ENCODE measurements at regions not wholly inside any gene's neighbourhood (a gene's known extent, or its start where the extent isn't known, plus 50 kb on each side); places are given as distances from the start of the nearest gene placed in this dataset.
"Not testable (repeated sequence)": the region's sequence is repeated elsewhere in the genome, so short reads cannot be mapped to it uniquely, and the experiment has no call there.

DNA sequence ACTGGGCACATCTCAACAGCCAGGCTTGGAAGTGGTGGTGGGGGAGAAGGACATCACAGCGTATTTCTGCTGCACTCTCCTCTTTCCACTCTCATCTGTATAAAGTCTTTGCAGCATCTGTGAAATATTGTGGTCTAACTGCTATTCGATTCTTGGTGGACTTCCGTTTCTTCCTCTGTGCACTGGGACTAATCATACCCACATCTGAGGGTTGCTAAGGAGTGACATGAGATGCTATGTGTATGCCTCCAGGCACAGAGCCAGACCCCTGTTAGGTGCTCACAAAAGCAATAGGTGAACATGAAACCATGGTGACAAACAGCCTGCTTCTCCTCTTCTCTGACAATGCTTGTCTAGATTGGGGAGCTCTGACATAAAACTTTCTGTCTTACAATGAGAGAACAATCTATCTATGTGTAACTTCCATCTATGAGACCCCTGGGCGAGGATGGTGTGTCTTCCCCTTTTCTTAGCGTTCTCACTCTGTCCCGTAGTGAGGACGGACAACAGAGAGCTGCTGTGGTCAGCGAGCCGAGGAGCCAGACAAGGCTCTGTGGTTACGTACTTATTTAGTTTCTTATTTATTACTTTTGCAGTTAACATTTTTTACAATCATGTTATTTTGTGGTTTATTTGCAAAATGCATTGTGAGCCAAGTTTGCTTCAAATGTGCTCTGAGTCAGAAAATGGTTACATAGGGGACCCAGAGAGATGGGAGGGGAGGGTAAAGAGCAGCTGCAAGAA is 196.7 kb upstream of the TPRG1 start:
- no peak for DNase-seq (ENCODE audit: low read depth, low spot score)

DNA sequence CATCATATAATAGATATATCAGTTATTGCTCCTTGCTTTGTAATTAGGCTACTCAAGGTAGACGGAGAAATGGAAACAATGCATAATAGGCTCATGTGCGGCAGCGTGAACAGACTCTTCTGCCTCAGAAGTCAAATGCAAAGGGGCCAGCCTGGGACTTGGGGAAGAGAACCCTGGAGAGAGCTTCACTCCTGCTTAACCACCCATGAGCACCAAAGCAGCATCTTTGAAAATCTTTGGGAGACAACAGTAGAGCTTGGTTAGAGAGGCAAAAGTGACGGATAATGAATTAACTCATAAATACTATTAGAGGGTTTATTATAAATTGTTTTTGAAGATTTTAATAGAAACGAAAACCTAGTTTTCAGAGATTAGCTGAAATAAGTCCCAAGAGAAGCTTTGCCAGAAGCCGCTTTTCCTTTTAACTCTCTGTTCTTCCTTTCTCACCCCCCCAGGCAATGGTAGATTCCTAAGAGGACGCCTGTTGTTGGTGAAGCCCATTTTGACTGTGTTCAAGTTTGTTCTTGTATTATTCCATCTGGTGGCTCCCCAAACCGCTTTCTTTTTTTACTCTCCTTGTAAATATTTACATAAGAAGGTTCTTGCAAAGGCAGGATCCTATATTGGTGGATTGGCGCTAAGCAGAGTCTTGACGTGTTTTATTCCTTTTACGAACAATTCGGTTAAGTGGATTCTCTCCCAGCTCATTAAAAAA is 196.0 kb upstream of the TPRG1 start:
- DNase-seq (ENCODE audit: low read depth, low spot score), result no peak

DNA sequence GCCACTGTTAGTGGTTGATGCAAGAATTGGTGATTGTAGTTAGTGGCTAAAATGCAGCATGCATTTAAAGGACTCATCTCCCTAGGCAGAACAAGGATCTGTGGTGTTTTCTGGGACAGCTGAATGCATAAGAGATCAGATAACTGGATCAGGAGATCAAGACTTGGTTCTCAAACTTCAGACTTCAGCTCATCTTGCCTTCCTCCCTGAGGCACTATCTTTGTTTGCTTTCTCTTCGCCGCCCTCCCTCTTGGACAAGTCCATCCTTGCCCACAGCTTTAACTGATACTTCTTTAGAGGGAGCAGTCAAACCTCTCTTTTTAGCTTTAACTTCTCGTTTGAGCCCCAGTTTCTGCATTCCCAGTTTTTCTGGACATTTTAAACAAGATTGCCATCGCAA is 195.4 kb upstream of the TPRG1 start:
- DNase-seq (ENCODE audit: low read depth, low spot score), result no peak

DNA sequence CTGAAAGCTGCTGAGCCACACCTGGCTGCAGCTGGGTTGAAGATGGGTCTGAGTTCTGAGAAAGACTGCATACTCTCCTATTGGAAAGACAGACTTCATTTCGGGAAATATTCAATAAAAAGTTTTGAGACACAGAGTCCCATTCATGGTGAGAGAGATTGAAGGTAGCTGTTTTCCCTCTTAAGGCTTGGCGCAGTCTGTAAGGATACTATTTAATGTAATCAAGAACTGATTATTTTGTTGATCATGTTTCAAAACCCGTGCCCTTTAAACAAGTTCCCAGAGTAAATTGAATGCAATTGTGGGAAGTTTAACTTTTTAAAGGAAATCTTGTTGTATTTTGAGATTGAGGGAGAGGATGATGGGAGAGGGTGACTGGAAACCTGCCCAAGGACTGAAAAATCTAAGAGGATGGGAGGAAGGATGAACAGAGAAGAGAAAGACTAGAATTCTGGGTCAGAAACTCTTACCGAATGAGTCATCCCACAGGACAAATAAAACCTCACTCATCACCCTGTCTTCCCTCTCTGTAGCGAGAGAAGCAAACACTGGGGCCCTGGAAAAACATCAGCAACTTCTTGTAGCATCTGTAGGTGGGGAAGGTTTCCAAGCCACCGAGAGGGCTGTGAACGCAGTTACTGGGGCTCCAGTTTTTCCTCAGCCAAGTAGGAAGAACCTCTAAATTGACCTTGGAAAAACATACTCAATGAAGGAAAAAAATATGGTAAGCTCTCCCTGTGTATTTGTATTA is 193.2 kb upstream of the TPRG1 start:
- DNase-seq (ENCODE audit: low read depth, low spot score), result no peak

DNA sequence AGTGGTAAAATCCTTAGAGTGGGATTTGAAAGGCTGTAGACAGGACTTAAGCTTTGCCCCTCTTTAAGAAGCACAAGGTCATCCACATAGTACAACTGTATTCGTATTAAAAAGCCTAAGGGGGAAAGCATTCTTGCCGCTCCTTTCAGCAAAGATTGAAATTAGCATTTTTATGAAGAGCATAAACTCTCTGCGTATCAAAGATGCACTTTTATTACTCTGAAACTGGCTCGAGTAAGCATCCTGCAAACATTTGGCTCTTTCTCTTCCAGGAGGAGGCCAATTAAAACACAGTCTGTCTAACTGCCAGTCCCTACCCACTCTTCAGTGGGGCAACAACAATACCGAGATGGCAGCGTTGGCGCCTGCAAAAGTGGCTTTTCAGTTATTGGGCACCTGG is 192.5 kb upstream of the TPRG1 start:
- no peak for DNase-seq (ENCODE audit: low read depth, low spot score)

DNA sequence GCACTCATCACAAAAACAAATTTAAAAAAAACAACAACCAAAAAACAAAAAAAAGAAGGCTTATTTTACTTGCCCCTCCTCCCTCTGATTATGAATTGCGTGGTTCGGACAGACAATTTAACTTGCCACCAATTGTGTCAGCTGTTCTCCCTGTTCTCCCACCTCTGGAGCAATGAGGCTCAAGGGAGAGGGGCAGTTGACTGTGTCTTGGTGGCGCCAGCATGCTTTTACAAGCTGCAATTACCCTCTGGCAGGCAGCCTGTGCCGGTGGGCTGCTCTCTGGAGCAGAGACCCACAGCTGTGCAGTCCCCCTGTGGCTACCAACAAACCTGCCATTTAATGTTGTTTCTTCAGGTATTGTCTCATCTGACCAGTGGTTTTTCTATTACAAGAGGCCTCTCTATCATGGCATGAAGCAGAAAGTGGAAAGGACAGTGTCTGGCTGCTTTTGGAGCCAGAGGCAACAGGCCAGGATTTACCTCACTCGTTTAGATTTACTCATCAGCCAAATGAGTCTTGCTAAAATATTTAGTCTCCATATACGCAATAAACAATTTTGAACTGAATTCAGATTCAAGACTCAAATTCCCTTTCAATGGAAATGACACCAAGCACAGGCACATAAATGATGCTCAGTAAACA is 192.0 kb upstream of the TPRG1 start:
- no peak for DNase-seq (ENCODE audit: low read depth, low spot score)

DNA sequence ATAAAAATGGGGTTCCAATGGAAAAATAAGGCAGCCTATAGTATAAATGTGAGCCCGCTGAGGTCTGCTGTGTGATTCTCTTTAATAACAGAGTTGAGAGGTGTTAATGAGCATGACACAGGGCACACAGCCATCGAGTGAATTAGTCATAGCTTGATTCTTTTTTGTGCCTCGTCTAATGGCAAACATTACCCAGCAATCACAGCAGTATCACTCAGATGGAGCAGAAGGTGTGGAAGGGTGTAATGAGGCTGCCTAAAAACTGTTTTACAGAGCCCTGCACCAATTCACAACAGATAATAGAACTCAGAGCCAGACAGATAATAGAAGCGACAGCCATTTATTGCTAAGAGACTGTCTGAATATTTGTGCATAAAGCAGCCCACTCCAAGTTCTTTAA is 178.6 kb upstream of the TPRG1 start:
- no peak for DNase-seq (ENCODE audit: low read depth, low spot score)

DNA sequence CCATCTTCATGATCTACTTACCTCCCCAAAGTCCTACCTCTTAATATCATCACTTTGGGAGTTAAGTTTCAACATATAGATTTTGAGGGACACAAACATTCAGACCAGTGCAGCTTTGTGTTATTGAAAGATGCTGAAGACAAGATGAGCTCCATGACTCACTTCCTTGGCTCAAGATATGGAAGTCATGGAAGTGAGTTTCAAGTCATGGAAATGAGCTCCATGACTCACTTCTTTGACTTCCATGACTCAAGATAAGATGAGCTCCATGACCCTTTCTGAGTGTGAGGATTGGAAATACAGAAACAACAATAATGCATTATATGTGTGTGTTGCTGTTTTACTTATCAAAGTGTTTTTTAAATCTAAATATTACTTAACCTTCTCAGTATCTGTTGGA is 170.2 kb upstream of the TPRG1 start:
- DNase-seq (ENCODE audit: low read depth, low spot score), result no peak

DNA sequence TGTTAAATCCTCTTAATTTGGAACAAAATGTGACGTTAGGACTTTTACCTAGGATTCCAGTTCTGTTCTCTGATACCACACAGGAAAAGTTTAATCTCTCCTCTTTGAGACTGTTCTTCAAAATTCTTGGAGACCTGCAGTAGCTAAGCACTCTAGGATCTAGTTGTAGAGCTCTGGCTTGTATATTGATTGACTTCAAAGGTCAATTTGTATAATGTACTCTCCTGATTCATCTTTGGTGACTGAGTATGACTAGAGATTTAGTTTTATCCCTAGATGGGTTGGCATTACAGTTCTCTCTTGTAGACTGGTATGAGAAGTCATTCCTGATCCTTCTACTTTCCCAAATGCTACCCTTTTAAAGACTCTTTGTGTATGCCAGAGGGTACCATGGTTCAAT is 168.4 kb upstream of the TPRG1 start:
- DNase-seq (ENCODE audit: low read depth, low spot score), result no peak

DNA sequence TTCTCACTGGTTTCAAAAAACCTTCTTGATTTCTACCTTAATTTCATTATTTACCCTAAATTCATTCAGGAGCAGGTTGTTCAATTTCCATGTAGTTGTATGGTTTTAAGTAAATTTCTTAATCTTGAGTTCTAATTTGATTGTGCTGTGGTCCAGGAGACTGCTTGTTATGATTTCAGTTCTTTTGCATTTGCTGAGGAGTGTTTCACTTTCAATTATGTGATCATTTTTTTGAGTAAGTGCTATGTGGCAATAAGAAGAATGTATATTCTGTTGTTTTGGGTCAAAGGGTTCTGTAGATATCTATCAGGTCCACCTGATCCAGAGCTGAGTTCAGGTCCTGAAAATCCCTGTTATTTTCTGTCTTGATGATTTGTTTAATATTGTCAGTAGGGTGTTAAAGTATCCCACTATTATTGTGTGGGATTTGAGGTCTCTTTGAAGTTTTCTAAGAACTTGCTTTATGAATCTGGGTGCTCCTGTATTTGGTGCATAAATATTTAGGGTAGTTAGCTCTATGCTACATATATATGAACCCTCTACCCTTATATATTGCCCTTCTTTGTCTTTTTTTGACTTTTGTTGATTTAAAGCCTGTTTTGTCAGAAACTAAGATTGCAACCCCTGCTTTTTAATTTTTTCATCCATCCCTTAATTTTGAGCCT is 158.4 kb upstream of the TPRG1 start:
- no peak for DNase-seq (ENCODE audit: low read depth, low spot score)

DNA sequence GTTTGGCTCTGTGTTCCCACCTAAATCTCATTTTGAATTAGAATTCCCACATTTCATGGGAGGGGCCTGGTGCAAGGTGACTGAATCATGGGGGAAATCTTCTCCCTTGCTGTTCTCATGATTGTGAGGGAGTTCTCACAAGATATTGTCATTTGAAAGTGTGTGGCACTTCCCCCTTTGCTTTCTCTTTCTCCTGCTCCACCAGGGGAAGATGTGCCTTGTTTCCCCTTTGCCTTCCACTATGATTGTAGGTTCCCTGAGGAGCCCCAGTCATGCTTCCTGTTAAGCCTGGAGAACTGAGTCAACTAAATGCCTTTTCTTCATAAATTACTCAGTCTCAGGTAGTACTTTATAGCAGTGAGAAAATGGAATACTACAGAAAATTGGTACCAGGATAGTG is 157.2 kb upstream of the TPRG1 start:
- DNase-seq (ENCODE audit: low read depth, low spot score), result no peak

DNA sequence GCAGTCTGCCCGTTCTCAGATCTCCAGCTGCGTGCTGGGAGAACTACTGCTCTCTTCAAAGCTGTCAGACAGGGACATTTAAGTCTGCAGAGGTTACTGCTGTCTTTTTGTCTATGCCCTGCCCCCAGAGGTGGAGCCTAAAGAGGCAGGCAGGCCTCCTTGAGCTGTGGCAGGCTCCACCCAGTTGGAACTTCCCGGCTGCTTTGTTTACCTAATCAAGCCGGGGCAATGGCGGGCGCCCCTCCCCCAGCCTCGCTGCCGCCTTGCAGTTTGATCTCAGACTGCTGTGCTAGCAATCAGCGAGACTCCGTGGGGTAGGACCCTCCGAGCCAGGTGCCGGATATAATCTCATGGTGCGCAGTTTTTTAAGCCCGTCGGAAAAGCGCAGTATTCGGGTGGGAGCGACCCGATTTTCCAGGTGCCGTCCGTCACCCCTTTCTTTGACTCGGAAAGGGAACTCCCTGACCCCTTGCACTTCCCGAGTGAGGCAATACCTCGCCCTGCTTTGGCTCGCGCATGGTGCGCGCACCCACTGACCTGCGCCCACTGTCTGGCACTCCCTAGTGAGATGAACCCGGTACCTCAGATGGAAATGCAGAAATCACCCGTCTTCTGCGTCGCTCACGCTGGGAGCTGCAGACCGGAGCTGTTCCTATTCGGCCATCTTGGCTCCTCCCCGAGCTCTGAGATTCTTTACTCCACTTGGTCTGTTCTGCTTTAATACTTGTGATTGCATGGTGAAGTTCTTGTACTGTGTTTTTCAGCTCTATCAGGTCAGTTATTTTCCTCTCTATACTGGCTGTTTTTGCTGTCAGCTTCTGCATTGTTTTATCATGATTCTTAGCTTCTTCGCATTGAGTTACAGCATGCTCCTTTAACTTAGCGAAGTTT is 148.9 kb upstream of the TPRG1 start:
- DNase-seq (ENCODE audit: low read depth, low spot score), result not testable (repeated sequence)

DNA sequence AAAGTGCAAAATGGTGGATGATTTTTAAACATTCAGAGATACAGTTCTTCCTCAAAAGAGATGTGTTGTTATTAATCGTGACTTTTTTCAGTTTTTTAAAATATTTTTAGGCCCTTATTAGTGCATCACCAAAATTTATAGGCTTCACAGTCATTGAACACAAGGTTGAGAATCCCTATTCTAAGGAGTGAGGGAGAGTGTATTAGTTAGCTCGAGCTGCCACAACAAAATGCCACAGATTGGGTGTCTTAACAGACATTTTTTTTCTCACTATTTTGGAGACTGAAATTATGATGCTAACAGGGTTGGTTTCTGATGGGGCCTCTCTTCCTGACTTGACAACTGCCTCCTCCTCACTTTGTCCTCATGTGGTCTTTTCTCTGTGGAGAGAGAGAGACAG is 145.9 kb upstream of the TPRG1 start:
- no peak for DNase-seq (ENCODE audit: low read depth, low spot score)

DNA sequence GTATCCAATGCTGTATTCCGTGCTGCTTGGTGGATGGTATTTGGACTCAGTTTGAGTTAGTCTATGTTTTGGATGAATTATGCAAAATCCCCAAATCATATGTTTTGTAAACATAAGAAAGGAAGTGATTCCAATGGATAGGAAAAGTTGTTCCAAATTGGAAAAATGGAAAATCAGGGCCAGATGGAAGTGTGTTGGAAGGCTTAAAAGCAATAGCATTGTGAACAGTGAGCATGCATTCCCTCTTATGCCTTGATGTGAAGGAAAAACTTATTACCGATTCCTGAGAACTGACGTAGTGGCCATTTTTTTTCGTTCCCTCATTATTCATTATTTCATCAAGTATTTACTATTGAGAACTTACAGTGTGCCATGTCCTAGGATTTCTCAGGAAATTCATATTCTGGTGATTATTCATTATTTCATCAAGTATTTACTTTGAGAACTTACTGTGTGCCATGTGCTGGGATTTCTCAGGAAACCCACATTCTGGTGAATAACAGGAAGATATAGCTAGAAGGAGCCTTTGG is 144.1 kb upstream of the TPRG1 start:
- DNase-seq (ENCODE audit: low read depth, low spot score), result no peak

DNA sequence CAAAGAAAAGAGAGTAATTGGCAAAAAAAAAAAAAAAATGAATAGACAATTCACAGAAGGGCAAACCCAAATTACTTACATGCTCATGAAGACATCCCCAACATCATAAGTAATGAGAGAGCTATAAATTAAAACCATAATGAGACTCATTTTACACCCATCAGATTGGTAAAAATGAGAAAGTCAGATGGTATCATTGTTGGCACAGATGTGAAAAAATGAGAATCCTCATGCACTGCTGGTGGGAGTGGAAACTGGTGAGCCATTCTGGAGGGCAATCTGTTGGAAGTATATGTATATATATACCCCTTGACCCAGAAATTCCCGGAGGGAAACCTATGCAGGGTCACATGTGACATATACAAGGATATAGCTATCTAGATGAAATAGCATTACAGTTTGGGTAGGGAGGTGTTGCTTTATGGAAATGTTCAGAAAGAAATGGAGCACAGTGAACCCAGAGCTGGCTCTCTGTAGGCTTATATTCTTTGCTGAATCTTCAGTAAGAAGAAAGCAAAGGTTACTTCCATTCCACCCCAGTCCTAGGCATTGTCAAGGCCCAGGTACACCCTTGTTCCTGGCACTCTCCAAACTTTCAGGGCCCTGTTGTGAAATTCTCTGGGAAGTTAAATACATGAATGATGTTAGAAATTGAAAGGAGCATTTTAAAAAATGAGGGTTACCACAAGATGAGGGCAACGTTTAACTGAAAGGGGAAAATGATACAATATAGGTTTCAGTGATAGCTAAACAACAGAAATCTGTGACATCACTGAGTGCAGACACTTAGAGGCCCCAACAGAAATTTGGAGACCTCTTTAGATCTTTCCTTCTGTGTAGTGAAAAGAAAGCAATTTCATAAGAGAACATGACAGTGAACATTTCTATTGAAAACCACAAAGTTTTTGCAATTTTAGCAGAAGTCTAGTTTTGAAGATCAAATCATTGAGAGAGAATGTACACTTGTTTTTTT is 132.7 kb upstream of the TPRG1 start:
- DNase-seq (ENCODE audit: low read depth, low spot score), result no peak

DNA sequence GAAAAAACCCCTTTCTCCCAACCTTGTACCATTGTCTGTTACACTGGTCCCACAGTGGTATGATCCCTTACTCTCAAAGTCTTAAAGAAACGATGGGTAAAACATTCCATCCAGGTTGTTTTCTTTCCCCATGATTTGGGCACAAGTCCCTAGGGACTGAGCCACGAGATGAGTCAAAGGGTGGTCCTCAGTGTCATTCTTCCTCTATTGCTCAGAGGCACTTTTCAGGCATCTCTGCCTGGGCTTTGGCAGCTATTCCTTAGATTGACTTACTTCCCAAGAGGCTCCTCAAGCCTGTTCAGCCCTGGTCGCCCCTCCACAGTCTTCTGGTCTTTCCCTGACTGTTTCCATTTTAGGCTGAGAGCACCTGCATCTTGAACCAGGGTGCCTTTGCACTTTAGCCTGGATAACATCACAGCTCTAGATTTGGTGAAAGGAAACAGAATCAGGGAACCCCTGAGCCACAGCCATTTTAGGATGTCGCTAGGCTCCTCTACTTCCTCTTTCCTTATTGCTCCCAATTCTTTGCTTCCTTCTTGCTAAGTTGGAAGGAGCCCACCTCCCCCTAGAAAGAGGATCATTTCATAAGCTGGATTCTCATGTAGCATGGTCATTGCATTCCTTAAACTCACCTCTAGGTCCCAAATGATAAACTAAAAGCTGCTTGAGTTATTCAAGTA is 131.0 kb upstream of the TPRG1 start:
- no peak for DNase-seq (ENCODE audit: low read depth, low spot score)

DNA sequence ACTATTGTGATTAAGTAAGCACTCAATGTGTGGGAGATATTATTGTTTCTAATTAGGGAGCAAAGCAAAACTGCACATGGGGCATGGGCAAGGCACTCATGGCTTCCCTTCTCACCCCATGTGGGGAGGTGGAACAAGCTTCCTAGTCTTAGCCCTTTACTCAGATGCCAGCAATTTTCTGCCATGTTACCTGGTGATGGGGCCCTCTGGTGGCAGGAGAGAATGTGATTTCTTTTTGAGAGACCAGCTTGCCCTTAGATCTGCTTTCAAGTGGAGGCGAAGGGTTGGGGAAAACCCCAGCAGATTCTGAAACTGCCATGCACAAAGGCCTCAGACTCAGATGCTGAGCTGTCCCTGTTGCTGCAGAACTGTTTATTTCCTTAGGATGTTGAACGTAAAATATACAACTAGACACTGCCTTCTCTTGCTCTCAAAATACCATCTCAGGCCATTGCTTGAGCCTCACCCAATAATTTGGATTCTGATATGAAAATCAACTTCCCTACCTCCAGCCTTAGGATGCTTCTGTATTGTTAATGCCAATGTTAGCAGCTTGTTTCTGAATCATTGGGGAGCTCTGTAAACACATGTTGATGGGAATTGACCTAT is 130.2 kb upstream of the TPRG1 start:
- DNase-seq (ENCODE audit: low read depth, low spot score), result peak; percentile 45

DNA sequence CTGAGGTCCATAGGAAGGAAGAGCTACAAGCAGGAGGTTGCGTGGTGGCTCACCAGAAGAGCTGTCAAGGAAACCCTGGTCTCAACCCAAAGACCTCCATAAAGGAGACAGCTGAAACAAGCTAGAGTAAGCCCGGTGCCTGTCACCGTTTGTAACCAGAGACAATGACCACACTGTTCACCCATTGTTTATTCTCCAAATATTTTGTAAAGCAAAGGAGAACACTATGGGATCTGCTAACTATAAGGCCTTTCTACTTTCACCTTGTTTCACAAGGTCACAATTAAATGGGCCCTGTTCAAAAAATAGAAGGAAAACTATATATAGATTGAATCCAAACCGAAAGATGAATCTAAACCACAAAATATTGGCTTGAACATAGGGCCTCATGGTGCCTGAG is 128.9 kb upstream of the TPRG1 start:
- no peak for DNase-seq (ENCODE audit: low read depth, low spot score)

Measured in iPS DF 19.7 (cell line).